Heart right ventricle (tissue), 16 donors: ENCODE measurements at regions not wholly inside any gene's neighbourhood (a gene's known extent, or its start where the extent isn't known, plus 50 kb on each side); places are given as distances from the start of the nearest gene placed in this dataset.

Experiments used
- ATAC-seq, 8 donors: fragments of 200-7000 bp; cut with Tn5 transposase; one replicate each; pipeline ENCODE4 v1.9.1; 2020; ENCODE audit warnings: mild to moderate bottlenecking in 8 of 8, moderate library complexity in 8 of 8, moderate number of reproducible peaks in 1 of 8
- DNase-seq, 2 donors: peaks; one replicate each; pipeline ENCODE4 v3.0.0-alpha.2; 2020
- H3K27ac ChIP-seq, 10 donors: fragments of 200-600 bp; sonication (generic) in 2 of 10; one replicate each; pipeline versions ENCODE4 v1.5.0 to v1.8.0; 2020 to 2022; ENCODE audit warnings: mild to moderate bottlenecking in 3 of 10
- H3K27me3 ChIP-seq, 7 donors: fragments of 200-600 bp; one replicate each; pipeline ENCODE4 v1.8.0; 2021 to 2022; ENCODE audit warnings: mild to moderate bottlenecking in 2 of 7
- H3K36me3 ChIP-seq, 9 donors: fragments of 200-600 bp; sonication (generic) in 1 of 9; one replicate each; pipeline versions ENCODE4 v1.5.0 to v1.8.0; 2020 to 2022; ENCODE audit warnings: mild to moderate bottlenecking in 2 of 9
- H3K4me1 ChIP-seq, 9 donors: fragments of 200-600 bp; sonication (generic) in 1 of 9; one replicate each; pipeline versions ENCODE4 v1.5.0 to v1.8.0; 2020 to 2022; ENCODE audit warnings: mild to moderate bottlenecking in 4 of 9
- H3K4me3 ChIP-seq, 10 donors: fragments of 200-600 bp; sonication (generic) in 2 of 10; one replicate each; pipeline versions ENCODE4 v1.5.0 to v1.8.0; 2020 to 2022; ENCODE audit warnings: mild to moderate bottlenecking in 7 of 10, moderate library complexity in 2 of 10
- H3K9me3 ChIP-seq, 11 donors: fragments of 200-600 bp in 10 of 11; sonication (generic) in 2 of 11; one replicate each; pipeline versions ENCODE4 v1.5.0 to v1.8.0; 2013 to 2022; ENCODE audit warnings: mild to moderate bottlenecking in 2 of 11, control low read depth in 1 of 11, moderate library complexity in 1 of 11
- WGBS, 2 donors: extraction: QIAGEN DNeasy Blood & Tissue Kit; methylation state at CpG; one replicate each; pipeline ENCODE4 v1.1.7; 2013; ENCODE audit warnings: inconsistent platforms in 1 of 2; 5-methylcytosine and 5-hydroxymethylcytosine counted together
- intact Hi-C, 10 donors: fragments of 100-400 bp; cut with DNase I; formaldehyde crosslinking; loops; one replicate each; pipeline versions ENCODE4 v1.11.1 to v1.14.2; 2022
- TF ChIP-seq, protein P1 (sequence below), 9 donors: fragments of 200-600 bp; sonication (generic) in 2 of 9; IDR thresholded peaks; one replicate each; pipeline versions ENCODE4 v1.5.0 to v1.8.0; 2021 to 2022; ENCODE audit warnings: antibody characterized with exemption in 9 of 9, mild to moderate bottlenecking in 5 of 9, moderate library complexity in 1 of 9
- donor health status: Arrhythmogenic right ventricular cardiomyopathy.
- donor health status: ischemic (EF 13 %, LVEDD 7.1; RV severe dilation, severe dysfunction).
- donor health status: healthy with polysubstance abuse.
- donor health status: DM: no; HTN: yes; CAD: no.
- donor health status: DM: no; HTN: no; CAD: no.
- donor health status: ischemic (EF 25% LVEDD 6.9; RV normal size, moderate dysfunction).
- donor health status: ischemic (EF 25% LVEDD 5.7; RV mildly dilated, moderate dysfunction).
- donor health status: healthy.
- donor health status: DM: yes; HTN: yes; CAD: no.
- donor health status: Ischemic cardiomyopathy.
- donor health status: ischemic (EF 35%, LVEDD 5.7; RV mildly dilated, moderate dysfunction).
- donor health status: nonischemic (EF 11% LVEDD 7.7; RV severe dilation, severe dysfunction).
- donor health status: DM: yes; HTN: yes; CAD: no.
- donor health status: PGD.
- donor health status: ischemic (EF 29% LVEDD 5.4; RV normal size, mild dysfunction).
- donor health status: nonischemic (EF 23%, LVEDD 6.1; RV moderate dilation, normal function).

DNA sequence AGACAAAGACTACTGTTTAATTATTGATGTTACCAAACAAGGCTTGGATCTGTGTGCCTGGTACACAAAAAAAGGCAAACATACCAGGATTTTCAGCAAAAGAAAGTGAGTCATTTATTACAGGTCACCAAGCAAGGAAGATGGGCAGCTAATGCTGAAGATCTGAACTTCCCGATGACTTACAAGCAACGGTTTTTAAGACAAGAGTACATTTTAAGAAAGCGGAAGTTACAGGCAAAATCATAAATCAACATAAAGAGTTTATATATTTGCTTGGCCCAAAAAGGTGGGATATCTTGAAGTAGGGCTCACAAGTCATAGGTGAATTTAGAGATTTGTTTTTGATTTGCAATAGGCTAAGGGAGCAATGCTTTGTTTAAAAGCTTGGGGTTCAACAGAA lies 125.4 kb upstream of the SPATA16 start:
- Histone ChIP-seq H3K27me3 (no peaks in the 10 kb centered on the region), H3K4me3 (no peak overlapping the region), H3K36me3 (no peaks in the 10 kb centered on the region), H3K9me3 (no peaks in the 10 kb centered on the region), H3K4me1 (no peaks in the 10 kb centered on the region), H3K27ac (no peak overlapping the region)
- 88 to 92% methylated on average over 3 of the region's 3 CpGs for WGBS, 2 donors
- intact Hi-C loops = no loop called here
- TF ChIP-seq, protein P1, sequence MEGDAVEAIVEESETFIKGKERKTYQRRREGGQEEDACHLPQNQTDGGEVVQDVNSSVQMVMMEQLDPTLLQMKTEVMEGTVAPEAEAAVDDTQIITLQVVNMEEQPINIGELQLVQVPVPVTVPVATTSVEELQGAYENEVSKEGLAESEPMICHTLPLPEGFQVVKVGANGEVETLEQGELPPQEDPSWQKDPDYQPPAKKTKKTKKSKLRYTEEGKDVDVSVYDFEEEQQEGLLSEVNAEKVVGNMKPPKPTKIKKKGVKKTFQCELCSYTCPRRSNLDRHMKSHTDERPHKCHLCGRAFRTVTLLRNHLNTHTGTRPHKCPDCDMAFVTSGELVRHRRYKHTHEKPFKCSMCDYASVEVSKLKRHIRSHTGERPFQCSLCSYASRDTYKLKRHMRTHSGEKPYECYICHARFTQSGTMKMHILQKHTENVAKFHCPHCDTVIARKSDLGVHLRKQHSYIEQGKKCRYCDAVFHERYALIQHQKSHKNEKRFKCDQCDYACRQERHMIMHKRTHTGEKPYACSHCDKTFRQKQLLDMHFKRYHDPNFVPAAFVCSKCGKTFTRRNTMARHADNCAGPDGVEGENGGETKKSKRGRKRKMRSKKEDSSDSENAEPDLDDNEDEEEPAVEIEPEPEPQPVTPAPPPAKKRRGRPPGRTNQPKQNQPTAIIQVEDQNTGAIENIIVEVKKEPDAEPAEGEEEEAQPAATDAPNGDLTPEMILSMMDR (IDR thresholded peaks at IDR 0.05) = no peak
- no peak for DNase-seq
- no peak for ATAC-seq

DNA sequence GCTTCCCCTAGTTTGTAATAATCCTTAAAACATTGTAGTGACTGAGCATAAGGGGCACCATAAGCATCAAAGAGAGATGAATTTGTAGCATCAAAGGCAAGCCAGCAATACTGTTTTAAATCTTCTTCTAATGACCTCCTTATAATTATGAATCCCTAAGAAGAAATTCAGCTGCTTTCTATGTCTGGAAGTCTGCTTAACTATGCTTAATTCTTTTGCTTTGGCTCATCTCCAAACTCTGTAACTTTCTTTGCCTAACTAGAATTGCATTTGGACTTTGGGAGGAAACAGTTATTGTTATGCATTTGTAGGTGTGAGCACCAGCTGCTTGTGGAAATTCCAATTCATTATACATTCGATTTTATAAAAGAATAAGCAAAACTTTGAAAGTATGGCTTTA lies 117.7 kb upstream of the SPATA16 start:
- peak in 2 of 8 donors; percentile 45 to 75 for ATAC-seq
- TF ChIP-seq, protein P1 (IDR thresholded peaks at IDR 0.05) = no peak

DNA sequence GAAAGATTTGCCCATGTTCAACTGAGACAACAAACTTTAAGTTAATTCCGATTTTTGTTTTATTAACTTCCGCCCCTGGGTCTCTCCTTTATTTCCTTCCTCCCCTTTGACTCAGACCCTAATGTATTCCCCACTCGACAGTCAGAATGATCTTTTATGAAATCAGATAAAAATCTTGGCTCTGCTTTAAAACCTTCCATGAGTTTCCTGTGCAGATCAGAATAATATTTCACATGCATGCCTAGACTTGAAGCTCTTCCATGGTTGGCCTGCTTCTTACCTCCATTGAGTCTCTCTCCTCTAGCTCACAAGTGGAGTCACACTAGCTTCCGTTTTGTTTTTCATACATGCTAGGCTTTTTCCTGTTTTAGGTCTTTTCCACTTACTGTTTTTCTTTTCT lies 116.8 kb upstream of the SPATA16 start:
- TF ChIP-seq, protein P1 (IDR thresholded peaks at IDR 0.05) = no peak
- H3K4me1 ChIP-seq = peaks cover 0 to 21% (median 0%) of the 10 kb centered on the region in 9 donors
- H3K4me3 ChIP-seq = no peak overlapping the region
- H3K9me3 ChIP-seq = peaks cover 0 to 5% (median 0%) of the 10 kb centered on the region in 11 donors
- DNase-seq (no peak), ATAC-seq (peak in 1 of 8 donors; percentile 71)
- WGBS, 2 donors = 61 to 74% methylated on average over 4 of the region's 4 CpGs
- no peaks in the 10 kb centered on the region for H3K36me3 ChIP-seq
- H3K27ac ChIP-seq = no peak overlapping the region
- no peaks in the 10 kb centered on the region for H3K27me3 ChIP-seq
- intact Hi-C loops = no loop called here

More for the DNA sequence above, 117.7 kb upstream of the SPATA16 start:
- no peak for DNase-seq
- intact Hi-C loops = no loop called here
- Histone ChIP-seq H3K4me3 (no peak overlapping the region), H3K4me1 (peaks cover 0 to 21% (median 0%) of the 10 kb centered on the region in 9 donors), H3K9me3 (peaks cover 0 to 5% (median 0%) of the 10 kb centered on the region in 11 donors), H3K27ac (no peak overlapping the region), H3K27me3 (no peaks in the 10 kb centered on the region), H3K36me3 (no peaks in the 10 kb centered on the region)
- WGBS, 2 donors = 41 to 53% methylated on average over 1 of the region's 1 CpG

DNA sequence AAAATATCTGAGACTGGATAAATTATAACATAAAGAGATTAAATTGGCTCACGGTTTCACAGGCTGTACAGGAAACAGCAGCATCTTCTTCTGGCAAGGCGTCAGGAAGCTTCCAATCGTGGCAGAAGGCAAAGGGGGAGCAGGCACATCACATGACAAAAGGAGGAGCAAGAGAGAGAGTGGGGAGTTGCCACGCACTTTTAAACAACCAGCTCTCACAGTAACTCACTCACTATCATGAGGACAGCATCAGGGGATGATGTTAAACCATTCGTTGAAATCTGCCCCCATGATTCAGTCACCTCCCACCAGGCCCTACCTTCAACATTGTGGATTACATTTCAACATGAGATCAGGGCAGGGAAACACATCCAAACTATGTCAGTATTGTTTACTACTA lies 114.5 kb upstream of the SPATA16 start:
- TF ChIP-seq, protein P1 (IDR thresholded peaks at IDR 0.05) = no peak
- H3K4me3 ChIP-seq = no peak overlapping the region
- no peaks in the 10 kb centered on the region for H3K36me3 ChIP-seq
- intact Hi-C loops = no loop called here
- H3K27ac ChIP-seq = no peak overlapping the region
- no peak for ATAC-seq
- WGBS, 2 donors = 65 to 70% methylated on average over 5 of the region's 5 CpGs
- DNase-seq = no peak
- no peaks in the 10 kb centered on the region for H3K27me3 ChIP-seq
- H3K4me1 ChIP-seq = peaks cover 0 to 21% (median 0%) of the 10 kb centered on the region in 9 donors
- H3K9me3 ChIP-seq = peaks cover 0 to 5% (median 0%) of the 10 kb centered on the region in 11 donors
